C4-2B (cell line): ENCODE measurements at regions not wholly inside any gene's neighbourhood (a gene's known extent, or its start where the extent isn't known, plus 50 kb on each side); places are given as distances from the start of the nearest gene placed in this dataset.

Source experiments
- H3K27ac ChIP-seq: fragments of 450-650 bp; 2 replicates; pipeline ENCODE4 v1.5.1; 2017
- CTCF ChIP-seq: fragments of 450-650 bp; conservative IDR thresholded peaks from 2 replicates; pipeline ENCODE4 v1.5.1; 2017; ENCODE audit warnings: mild to moderate bottlenecking
- ZFX ChIP-seq: fragments of 450-650 bp; IDR thresholded peaks from 2 replicates; pipeline ENCODE4 v1.6.1; 2017

- TF ChIP-seq CTCF (no peak), ZFX (no peak)
- H3K27ac ChIP-seq = no peak overlapping the region
Measured at GRCh38 chr13:87867426-87867825, 196.3 kb downstream of the SLITRK5 start.

DNA sequence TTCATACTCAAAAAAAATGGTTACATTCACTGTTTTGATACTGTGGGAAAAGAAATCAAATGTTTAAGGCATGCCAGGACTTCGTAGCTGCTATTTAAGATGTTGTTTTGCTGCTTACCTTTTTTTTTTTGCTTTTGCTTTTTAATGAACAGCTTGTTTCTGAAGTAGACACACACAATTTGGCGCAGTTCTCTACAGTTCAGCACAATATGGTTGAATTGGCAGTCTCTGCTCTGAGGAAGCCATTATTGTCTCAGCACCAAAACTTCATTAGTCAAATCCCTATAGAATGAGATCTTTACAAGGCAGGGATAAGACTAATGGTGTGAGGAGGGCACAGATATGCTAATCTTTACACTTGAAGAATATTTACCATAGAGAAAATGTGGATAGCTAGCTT lies 197.6 kb downstream of the SLITRK5 start:
- H3K27ac ChIP-seq = no peak overlapping the region
- TF ChIP-seq ZFX (no peak), CTCF (no peak)

GRCh38 chr13:87872813-87873212 lies 201.6 kb downstream of the SLITRK5 start:
- no peak overlapping the region for H3K27ac ChIP-seq
- no peak for TF ChIP-seq ZFX
- TF ChIP-seq CTCF = no peak

- H3K27ac ChIP-seq = no peak overlapping the region
- no peak for TF ChIP-seq CTCF
- TF ChIP-seq ZFX = no peak
Measured at GRCh38 chr13:87877477-87877876, 206.3 kb downstream of the SLITRK5 start.

- no peak overlapping the region for H3K27ac ChIP-seq
- TF ChIP-seq ZFX (no peak), CTCF (no peak)
Measured at GRCh38 chr13:87878706-87879105, 207.5 kb downstream of the SLITRK5 start.

GRCh38 chr13:87884884-87885283 lies 213.7 kb downstream of the SLITRK5 start:
- TF ChIP-seq ZFX = no peak
- no peak for TF ChIP-seq CTCF
- H3K27ac ChIP-seq = no peak overlapping the region

DNA sequence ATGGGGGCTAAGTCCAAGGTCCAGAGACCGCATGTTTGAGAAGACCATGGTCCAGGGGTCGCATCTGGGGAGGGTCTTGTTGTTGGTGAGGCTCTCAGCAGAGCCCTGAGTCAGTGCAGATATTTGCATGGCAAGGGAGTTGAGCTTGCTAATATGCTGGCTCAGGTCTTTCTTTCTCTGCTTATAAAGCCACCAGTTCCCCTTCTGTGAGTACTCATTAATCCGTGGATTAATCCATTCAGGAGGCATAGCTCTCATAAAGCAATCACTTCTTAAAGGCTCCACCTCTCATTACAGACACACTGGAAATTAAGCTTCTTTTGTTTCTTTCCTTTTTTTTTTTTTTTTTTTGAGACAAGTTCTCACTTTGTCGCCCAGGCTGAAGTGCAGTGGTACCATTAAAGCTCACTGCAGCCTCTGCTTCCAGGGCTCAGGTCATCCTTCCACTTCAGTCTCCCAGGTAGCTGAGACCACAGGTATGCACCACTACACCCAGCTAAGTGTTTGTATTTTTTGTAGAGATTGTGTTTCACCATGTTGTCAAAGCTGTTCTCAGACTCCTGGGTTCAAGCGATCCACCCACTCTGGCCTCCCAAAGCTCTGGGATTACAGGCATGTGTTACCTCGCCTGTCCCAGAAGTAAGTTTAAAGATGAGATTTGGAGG lies 216.4 kb downstream of the SLITRK5 start:
- no peak overlapping the region for H3K27ac ChIP-seq
- TF ChIP-seq ZFX (no peak), CTCF (no peak)
